IPS DF 4.7 (cell line): ENCODE measurements at regions not wholly inside any gene's neighbourhood (a gene's known extent, or its start where the extent isn't known, plus 50 kb on each side); places are given as distances from the start of the nearest gene placed in this dataset.
"Not testable (repeated sequence)": the region's sequence is repeated elsewhere in the genome, so short reads cannot be mapped to it uniquely, and the experiment has no call there.

ENCODE experiments used
- DNase-seq: peaks from one replicate; pipeline ENCODE4 v3.0.0-alpha.2; 2013; ENCODE audit warnings: low spot score; ENCODE audit errors: extremely low read depth

DNA sequence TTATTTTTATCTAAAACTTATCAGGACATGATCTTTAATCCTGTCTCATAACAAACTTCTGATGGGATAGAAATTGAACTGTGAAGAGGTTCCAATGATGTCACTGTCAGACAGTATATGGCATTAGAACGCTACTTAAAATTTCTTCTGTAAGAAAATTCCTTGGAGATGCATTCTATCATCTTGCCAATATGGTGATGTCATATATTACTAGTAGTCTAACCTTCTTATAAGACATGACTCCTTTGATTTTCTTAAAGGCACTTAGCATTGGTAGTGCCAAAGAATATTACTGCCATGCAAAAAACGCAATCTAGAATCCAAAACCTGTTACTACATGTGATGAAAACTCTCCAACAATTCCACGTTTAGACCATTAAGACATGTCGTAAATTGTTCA, 131.1 kb downstream of the SLC25A46 start:
- no peak for DNase-seq

DNA sequence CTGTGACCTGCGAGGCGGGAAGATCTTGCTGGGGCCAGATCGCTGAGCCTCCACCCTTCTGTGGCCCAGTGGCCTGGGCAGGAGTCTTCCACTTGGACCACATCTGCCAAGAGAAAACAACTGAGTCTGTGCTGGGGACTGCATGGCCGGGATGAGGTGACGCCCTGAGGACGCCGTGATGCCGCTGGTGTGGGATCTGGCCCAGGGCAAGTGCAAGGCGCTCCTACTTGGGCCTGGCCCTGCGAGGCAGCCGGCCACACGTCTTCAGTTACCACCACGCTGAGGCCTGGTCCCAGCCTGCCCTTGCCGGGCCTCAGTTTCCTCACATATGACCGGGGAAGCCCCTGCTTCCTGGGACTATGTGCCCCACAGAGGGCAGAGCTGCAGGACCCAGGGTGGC, 133.4 kb downstream of the SLC25A46 start:
- DNase-seq: no peak

DNA sequence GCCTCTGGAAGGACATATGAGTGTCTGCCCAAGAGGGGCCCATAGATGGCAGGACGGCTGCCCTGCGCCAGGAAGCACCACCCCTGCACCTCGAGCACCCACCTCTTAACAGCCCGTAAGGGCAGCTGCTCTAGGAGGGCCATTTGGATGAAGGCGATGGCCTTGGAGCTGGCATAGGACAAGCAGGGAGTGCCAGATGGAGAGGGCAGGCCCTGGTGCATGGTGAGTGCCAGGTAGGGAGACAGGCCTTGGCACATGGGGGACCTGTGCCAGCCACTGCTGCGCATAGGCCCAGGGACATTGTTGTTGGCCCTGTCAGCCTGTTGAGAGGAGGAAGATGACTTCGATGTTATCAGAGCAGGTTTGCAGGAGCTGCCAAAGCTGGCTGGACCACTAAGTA, 134.2 kb downstream of the SLC25A46 start:
- no peak for DNase-seq

DNA sequence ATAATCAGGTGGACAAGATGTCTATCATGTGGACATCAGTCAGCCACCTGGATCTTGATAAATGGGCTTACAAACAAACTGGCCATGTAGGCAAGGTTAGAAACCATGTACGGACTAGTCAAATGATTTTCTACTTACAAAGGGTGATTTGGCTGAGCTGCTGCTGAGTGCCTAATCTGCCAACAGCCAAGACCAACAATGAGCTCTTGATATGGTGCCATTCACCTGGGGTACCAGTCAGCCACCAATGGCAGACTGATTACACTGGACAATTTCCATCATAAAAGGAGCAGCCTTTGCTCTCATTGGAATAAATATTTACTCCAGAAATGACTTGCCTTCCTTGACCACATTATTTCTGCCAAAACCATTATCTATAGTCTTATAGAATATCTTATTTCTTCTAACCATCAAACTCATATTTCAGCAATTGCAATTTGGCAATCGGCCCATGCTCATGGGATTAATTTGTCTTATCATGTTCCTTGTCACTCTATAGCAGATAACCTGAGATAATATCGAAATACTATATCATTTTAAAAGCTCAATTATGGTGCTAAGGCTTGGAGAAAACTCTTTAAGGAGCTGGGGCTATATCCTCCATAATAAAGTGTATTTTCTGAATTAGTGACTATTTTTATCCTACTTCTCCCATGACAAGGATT, 135.1 kb downstream of the SLC25A46 start:
- DNase-seq: no peak

DNA sequence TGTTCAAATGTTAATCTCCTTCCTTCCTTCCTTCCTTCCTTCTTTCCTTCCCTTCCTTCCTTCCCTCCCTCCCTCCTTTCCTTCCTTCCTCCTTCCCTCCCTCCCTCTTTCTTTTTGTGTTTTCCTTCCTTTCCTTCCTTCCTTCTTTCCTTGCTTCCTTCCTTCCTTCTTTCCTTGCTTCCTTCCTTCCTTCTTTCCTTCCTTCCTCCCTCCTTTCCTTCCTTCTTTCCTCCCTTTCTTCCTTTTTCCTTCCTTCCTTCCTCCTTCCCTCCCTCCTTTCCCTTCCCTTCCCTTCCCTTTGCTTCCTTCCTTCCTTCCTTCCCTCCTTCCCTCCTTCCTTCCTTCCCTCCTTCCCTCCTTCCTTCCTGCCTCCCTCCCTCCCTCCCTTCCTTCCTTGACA, 136.3 kb downstream of the SLC25A46 start:
- not testable (repeated sequence) for DNase-seq

DNA sequence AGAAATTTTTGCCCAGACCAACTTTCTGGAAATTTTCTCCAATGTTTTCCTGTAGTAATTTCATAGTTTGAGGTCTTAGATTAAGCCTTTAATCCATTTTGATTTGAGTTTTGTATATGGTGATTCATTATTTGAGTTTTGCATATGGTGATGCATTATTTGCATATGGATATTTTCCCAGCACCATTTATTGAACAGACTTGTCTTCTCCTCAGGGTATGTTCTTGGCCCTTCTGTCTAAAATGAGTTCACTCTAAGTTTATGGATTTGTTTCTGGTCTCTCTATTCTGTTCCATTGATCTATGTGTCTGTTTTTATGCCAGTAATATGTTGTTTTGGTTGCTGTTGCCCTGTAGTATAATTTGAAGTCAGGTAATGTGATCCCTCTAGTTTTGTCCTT, 139.3 kb downstream of the SLC25A46 start:
- DNase-seq: no peak

DNA sequence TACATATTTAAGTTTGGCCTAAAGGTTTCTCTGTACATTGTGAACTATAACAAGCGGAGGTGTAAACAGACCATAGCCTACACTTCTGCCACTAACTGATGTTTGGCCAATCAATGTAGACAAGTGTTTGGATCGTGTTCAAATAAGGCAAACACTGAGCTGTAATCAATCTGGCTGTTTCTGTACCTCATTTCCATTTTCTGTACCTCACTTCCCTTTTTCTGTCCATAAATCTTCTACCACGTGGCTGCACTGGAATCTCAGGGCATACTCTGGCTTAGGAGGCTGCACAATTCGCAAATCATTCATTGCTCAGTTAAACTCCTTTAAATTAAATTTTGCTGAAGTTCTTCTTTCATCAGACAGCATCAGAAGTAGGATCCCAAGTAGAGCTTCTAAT, 140.9 kb downstream of the SLC25A46 start:
- DNase-seq: no peak

DNA sequence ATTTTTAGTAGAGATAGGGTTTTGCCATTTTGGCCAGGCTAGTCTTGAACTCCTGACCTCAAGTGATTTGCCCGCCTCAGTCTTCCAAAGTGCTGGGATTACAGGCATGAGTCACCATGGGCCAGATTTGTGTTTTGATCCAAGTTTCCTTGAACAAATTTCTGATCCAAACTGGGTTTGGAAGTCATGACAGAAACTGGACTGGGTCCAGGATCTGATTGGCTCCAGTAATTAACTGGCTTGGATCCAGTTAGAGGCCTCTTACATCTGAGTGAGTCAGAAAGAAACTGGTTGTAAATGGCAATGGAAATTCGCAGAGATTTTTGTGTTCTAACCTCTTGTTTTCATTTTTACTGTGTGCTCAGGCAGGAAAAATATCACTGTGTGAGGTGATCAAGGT, 141.6 kb downstream of the SLC25A46 start:
- DNase-seq: no peak

DNA sequence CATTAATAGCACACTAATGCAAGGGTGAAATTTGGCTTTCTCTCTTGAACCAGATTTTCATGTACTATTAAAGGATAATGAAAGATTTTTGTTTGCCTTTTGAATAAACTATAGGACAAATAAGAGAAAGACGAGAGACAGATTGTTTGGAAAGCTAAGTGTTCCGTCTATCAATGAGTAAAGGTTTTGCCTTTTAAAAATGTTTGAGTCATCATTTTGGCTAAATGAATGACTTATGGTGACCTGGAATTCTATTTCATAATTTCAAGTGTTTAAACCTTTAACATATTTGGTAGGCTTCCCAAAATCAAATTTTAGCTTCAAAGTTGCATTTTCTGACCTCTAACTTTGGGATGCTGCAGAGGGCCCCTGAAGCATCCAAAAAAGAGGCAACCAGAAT, 145.2 kb downstream of the SLC25A46 start:
- no peak for DNase-seq

DNA sequence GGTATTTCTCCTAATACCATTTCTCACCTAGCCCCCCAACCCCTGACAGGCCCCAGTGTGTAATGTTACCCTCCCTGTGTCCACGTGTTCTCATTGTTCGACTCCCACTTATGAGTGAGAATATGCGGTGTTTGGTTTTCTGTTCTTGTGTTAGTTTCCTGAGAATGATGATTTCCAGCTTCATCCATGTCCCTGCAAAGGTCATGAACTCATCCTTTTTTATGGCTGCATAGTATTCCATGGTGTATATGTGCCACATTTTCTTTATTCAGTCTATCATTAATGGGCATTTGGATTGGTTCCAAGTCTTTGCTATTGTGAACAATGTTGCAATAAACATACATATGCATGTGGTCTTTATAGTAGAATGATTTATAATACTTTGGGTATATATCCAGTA, 148.4 kb downstream of the SLC25A46 start:
- DNase-seq: not testable (repeated sequence)

DNA sequence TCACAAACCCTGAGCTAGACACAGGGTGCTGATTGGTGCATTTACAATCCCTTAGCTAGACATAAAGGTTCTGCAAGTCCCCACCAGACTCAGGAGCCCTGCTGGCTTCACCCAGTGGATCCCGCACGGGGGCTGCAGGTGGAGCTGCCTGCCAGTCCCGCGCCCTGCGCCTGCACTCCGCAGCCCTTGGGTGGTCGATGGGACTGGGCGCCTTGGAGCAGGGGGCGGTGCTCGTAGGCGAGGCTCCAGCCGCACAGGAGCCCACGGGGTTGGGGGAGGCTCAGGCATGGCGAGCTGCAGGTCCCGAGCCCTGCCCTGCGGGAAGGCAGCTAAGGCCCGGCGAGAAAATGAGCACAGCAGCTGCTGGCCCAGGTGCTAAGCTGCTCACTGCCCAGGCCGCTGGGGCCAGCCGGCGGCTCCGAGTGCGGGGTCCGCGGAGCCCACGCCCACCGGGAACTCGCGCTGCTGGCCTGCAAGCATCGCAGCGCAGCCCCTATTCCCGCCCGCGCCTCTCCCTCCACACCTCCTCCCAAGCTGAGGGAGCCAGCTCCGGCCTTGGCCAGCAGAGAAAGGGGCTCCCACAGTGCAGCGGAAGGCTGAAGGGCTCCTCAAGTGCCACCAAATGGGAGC, 155.2 kb downstream of the SLC25A46 start:
- DNase-seq: not testable (repeated sequence)

DNA sequence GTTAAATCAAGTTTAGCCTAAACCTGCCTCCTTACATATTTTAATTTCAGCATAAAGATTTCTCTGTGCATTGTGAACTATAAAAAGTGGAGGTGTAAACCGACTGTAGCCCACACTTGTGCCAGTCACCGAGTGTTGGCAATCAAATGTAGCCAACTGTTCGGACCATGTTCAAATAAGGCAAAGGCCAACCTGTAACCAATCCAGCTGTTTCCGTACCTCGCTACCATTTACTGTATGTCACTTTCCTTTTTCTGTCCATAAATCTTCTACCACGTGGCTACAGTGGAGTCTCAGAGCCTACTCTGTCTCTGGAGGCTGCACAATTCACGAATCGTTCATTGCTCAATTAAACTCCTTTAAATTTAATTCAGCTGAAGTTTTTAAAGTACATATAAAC, 156.0 kb downstream of the SLC25A46 start:
- DNase-seq: no peak

DNA sequence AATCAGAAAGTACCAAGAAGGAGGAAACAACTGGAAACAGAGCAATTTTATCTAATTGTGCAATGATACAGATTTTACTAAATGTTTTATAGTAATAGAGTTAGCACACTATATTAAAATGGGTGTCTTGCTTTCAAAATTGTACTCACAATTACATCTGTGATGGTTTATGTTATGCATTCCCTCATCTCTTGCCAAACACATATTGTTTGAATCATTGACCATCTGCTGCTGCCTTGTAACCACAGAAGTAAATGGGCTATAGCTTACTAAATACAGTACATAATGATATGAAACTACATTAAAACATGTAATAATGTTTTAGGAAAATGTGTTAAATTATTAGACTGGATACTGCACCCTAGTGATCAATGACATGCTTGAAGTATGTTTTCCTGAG, 158.1 kb downstream of the SLC25A46 start:
- DNase-seq: no peak

DNA sequence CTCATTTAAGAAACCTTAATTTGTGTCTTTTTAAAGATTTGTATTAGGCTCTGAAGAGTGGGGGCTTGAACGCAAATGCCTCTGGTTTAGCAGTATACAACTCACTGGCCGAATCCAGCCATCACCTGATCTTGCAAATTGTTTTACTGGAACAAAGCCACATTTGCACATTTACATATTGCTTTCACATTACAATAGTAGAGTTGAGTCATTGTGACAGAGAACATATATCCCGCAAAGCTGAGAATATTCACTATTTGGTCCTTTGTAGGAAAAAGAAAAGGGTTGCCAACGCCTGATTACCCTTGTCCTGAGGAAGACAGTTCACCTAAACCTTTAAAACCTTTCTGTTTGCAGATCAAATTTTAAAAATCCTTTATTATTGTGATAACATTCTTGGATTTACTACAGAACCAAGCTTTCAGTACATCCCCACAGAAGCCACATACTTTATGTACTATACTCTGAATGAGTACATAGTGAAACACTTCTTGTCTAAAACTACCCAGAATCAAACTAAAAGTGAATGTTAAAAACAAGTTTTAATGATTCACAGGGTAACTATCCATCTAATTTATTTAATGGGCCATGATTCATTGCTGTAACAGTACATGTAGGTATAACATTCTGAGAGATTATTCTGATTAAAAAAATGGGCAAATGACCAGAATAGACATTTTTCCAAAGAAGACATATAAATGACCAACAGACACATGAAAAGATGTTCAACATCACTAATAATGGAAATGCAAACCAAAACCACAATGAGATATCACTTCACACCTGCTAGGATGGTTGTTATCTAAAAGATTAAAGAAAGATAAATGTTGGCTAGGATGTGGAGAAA, 161.0 kb downstream of the SLC25A46 start:
- peak; percentile 22 for DNase-seq

DNA sequence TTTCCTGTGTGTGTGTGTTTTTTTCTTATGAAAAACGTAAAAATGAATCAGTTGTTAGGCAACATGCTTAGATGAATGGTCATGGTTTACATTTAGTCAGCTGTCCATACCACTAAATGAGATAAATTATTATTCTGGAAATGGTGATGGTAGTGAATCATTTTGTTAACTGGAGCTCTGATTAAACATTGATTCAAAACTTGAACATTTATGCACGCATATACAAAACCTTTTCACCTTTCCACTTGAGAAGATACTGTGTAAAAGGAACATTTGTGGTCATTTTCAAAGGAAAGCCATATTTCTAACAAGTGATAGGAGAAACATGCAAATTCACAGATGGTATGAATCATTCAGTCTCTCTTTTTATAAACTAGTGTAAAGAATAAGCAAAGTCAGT, 162.0 kb downstream of the SLC25A46 start:
- no peak for DNase-seq

DNA sequence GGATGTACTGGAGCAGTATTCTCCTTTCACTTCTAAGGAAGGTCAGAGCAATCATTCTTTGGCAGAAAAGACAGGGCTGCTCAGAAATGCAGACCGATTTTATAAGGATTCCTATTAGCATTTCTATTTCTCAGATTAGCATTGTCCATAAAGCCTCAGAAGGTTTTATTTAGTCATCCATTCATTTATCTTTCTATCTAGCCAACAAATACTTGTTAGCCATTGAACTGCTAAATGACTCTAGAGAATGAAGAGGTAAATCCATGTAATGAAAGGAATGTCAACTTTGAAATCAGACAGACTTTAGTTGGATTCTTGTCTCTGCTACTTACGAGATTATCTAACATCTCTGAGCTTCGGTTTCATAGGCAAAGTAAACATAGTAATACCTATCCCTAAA, 165.2 kb downstream of the SLC25A46 start:
- DNase-seq: no peak

DNA sequence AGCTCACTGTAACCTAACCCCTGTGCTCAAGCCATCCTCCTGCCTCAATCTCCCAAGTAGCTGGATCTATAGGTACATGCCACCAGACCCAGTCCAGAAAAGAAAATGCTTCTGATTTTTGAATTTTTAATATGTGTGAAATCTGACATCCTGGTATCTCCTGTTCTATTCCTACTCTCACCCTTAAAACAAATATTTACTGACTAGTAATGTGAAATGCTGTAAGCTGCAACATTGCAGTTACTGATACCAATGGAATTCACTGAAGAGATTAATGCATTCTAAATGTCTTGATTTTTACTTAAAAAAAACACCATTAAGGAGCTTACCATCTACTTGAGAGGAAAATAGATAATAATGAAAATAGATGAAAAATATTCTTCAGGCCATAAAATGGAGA, 162.7 kb upstream of the TSLP start:
- no peak for DNase-seq

DNA sequence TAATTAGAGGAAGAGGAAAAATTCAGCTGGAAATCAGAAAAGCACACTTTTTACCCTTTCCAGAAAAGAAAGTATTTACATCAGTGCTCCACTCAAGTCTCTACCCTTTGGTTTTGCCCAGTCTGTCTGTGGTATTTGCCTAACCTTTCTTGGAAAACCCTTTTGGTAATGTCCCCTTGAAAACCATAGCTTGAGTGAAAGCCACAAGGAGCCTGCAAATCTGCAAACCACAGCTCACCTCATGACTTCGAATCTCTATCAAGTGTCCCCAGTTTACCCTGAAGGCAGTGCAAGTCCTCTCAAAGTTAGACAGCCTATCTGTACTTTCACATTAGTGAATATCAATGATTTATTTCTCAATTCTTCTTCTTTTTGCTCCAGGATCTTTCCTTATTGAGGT, 162.1 kb upstream of the TSLP start:
- no peak for DNase-seq

DNA sequence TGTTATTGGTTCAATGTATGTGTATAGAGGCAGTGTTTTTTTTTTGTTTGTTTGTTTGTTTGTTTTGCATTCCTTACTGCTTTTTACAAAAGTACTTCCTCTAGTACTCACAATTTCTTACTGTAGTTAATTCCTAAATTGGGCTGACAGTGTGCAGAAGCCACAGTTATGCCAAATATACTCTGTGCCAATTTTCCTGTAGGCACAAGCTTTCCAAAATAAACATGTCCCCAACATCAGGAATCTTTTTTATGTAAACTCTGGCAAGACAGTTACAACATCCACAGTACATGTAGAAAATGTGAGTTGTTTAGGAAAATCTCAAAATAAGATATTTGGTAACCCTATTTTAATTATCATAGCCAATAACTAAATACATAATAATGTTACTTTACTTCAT, 161.6 kb upstream of the TSLP start:
- DNase-seq: no peak

DNA sequence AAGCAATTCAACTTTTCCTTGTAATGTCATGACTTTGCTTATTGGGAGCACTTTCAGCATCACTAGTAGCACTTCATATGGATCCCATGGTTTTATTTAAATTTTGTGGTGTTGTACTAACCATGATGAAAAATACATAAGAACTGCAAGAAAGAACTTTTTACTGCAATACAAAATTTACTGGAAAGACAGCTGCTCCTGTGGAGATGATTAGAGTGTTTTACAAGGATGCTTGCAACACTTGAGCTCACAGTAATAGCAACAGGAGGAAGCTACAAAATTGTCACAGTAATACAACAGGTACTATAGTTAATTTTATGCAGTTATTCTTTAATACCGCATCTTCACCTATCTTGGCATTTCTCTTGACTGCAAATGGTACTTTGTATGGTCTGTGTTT, 158.3 kb upstream of the TSLP start:
- no peak for DNase-seq

DNA sequence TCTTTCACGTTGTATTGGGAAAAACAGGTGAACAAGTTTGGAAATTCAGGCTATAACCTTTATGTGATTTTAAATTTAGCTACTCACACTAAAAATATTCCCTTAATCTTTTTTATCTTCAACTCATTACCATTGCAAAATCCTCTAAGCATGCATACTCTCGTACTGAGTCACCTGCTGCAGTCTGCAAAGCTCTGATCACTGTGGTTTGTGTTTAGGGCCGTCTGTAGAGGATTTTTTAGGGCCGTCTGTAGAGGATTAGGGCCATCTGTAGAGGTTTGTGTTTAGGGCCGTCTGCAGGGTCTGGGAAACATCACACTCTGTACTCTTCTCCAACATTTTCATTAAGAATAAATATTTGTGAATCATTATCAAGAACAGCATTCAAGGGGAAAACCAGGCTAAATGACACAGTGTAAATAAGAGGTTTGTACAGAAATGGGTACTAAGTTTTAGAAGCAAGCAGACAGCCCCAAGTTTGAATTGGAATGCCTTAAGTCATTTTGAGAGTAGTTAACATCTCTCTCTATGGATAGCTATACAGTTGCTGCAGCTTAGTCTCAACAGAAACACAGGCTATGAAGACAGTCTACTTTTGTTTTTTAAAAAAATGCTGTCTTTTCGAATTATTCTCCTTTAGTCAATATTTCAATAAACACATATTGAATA, 155.0 kb upstream of the TSLP start:
- no peak for DNase-seq
